K562 (cell line): ENCODE measurements at regions not wholly inside any gene's neighbourhood (a gene's known extent, or its start where the extent isn't known, plus 50 kb on each side); places are given as distances from the start of the nearest gene placed in this dataset.

Experiments
- ATAC-seq: fragments of 200-7000 bp; cut with Tn5 transposase; 3 replicates; pipeline ENCODE4 v1.9.1; 2020; ENCODE audit warnings: moderate library complexity
- BruUV-seq: library from RNA; stranded (reverse); fragments of 400-500 nt; replicated peaks from 2 replicates; lab custom pipeline; 2021; lab: Mats Ljungman, UMichigan
- CTCF ChIA-PET: fragments of 300-600 bp; formaldehyde crosslinking; extraction: SDS; loops from one replicate; lab custom pipeline; 2021; ENCODE audit warnings: low intra/inter-chr PET ratio; lab: Yijun Ruan, JAX
- POLR2A ChIA-PET: fragments of 300-600, 350-650 bp; sonication (Branson Sonifier 250); formaldehyde crosslinking; extraction: SDS; loops from one replicate; lab custom pipeline; 2021; ENCODE audit warnings: antibody characterized with exemption, inconsistent platforms; lab: Yijun Ruan, JAX
- DNase-seq, 4 experiments: peaks; one replicate each; pipeline versions ENCODE4 v3.0.0 to v3.0.0-alpha.2; 2011 to 2018; ENCODE audit warnings: low spot score in 3 of 4, mixed read lengths in 3 of 4; ENCODE audit errors: extremely low read depth in 1 of 4
- FAIRE-seq: peaks from 2 replicates; lab custom pipeline; 2011; peaks lifted over from hg19 to GRCh38; lab: Jason Lieb, UNC
- H2AFZ ChIP-seq: 2 replicates; pipeline ENCODE4 v1.6.0; 2011; ENCODE audit warnings: low read depth, low read length, control low read depth, inconsistent platforms
- H3K27ac ChIP-seq: fragments of 200-600 bp; 3 replicates; pipeline ENCODE4 v1.8.0; 2011; ENCODE audit warnings: low read depth, mild to moderate bottlenecking, control low read depth, inconsistent platforms, low read length, moderate library complexity, mixed read lengths; ENCODE audit errors: extremely low read depth
- H3K27me3 ChIP-seq, 2 experiments: fragments of 300-600 bp in 1 of 2; 2 replicates in 1 of 2; 3 replicates in 1 of 2; pipeline versions ENCODE4 v1.6.0 to v1.8.0; 2011; ENCODE audit warnings: inconsistent platforms in 2 of 2, low read length in 2 of 2, mild to moderate bottlenecking in 1 of 2, mixed read lengths in 1 of 2, moderate library complexity in 1 of 2; ENCODE audit not compliant: control insufficient read depth in 2 of 2, insufficient read depth in 2 of 2
- H3K36me3 ChIP-seq: fragments of 300-600 bp; 3 replicates; pipeline ENCODE4 v1.8.0; 2011; ENCODE audit warnings: mild to moderate bottlenecking, low read length, inconsistent platforms; ENCODE audit not compliant: control insufficient read depth, insufficient read depth
- H3K4me1 ChIP-seq, 2 experiments: fragments of 200-600 bp in 1 of 2; replicated peaks in 1 of 2; 2 replicates in 1 of 2; 3 replicates in 1 of 2; pipeline versions ENCODE4 v1.5.1 to v1.8.0; 2011; ENCODE audit warnings: inconsistent platforms in 2 of 2, low read length in 2 of 2, mild to moderate bottlenecking in 1 of 2, mixed read lengths in 1 of 2, moderate library complexity in 1 of 2; ENCODE audit not compliant: control insufficient read depth in 2 of 2, insufficient read depth in 2 of 2
- H3K4me2 ChIP-seq: 2 replicates; pipeline ENCODE4 v1.6.1; 2011; ENCODE audit warnings: low read length, control low read depth, inconsistent platforms, mixed read lengths; ENCODE audit not compliant: insufficient read depth
- H3K4me3 ChIP-seq: fragments of 200-600 bp; sonication (generic), shearing (Covaris generic); 2 replicates; pipeline ENCODE4 v1.5.1; 2016; ENCODE audit warnings: control low read depth, inconsistent platforms
- H3K79me2 ChIP-seq: fragments of 200-600 bp; 3 replicates; pipeline ENCODE4 v1.8.0; 2011; ENCODE audit warnings: low read length, inconsistent platforms; ENCODE audit not compliant: control insufficient read depth, insufficient read depth
- H3K9ac ChIP-seq, 2 experiments: 2 replicates each; pipeline versions ENCODE4 v1.6.0 to v1.6.1; 2011; ENCODE audit warnings: low read depth in 2 of 2, low read length in 2 of 2, control low read depth in 1 of 2, inconsistent platforms in 1 of 2, mild to moderate bottlenecking in 1 of 2, mixed read lengths in 1 of 2; ENCODE audit not compliant: insufficient read depth in 1 of 2
- H3K9me1 ChIP-seq: one replicate; pipeline ENCODE4 v1.6.0; 2011; ENCODE audit warnings: inconsistent platforms, mild to moderate bottlenecking, low read length, moderate library complexity; ENCODE audit not compliant: control insufficient read depth, insufficient read depth
- H3K9me3 ChIP-seq: replicated peaks from 2 replicates; pipeline ENCODE4 v1.5.1; 2011; ENCODE audit warnings: low read depth, low read length, inconsistent platforms; ENCODE audit not compliant: control insufficient read depth, insufficient read depth
- H4K20me1 ChIP-seq: replicated peaks from 2 replicates; pipeline ENCODE4 v1.6.1; 2011; ENCODE audit warnings: low read length, inconsistent platforms, mixed read lengths; ENCODE audit not compliant: control insufficient read depth, insufficient read depth
- CEBPG ChIP-seq, 3 experiments: fragments of 200-800 bp in 1 of 3; sonication (Bioruptor generic) in 1 of 3; sonication (generic) in 1 of 3; formaldehyde crosslinking in 1 of 3; IDR thresholded peaks in 2 of 3; conservative IDR thresholded peaks in 1 of 3; 2 replicates each; pipeline versions ENCODE4 v1.6.1 to v1.8.0; 2016 to 2022; ENCODE audit warnings: missing compliant biosample characterization in 2 of 3, missing genetic modification characterization in 2 of 3, mild to moderate bottlenecking in 1 of 3, missing genetic modification reagents in 1 of 3
- DNMT1 ChIP-seq: fragments of 450-650 bp; IDR thresholded peaks from 2 replicates; pipeline ENCODE4 v1.6.1; 2016; ENCODE audit warnings: antibody characterized with exemption, mild to moderate bottlenecking
- DPF2 ChIP-seq: fragments of 450-650 bp; IDR thresholded peaks from 2 replicates; pipeline ENCODE4 v1.6.1; 2016
- EP300 ChIP-seq: IDR thresholded peaks from 2 replicates; pipeline ENCODE4 v1.6.1; 2012; ENCODE audit warnings: low read length, improper control_type of control experiment
- LARP7 ChIP-seq: fragments of 450-650 bp; IDR thresholded peaks from 2 replicates; pipeline ENCODE4 v1.6.1; 2016
- MYC ChIP-seq, 2 experiments: fragments of 250-450 bp in 1 of 2; sonication (Bioruptor Pico) in 1 of 2; IDR thresholded peaks; 2 replicates each; pipeline versions ENCODE4 v1.5.1 to v1.6.1; 2012 to 2021; ENCODE audit warnings: low read depth in 2 of 2, borderline replicate concordance in 1 of 2, improper control_type of control experiment in 1 of 2, low read length in 1 of 2, mild to moderate bottlenecking in 1 of 2, moderate library complexity in 1 of 2
- NCOA4 ChIP-seq: fragments of 450-650 bp; IDR thresholded peaks from 2 replicates; pipeline ENCODE4 v1.6.1; 2018; ENCODE audit warnings: mild to moderate bottlenecking; ENCODE audit not compliant: partially characterized antibody
- NR1H2 ChIP-seq: sonication (generic); formaldehyde crosslinking; IDR thresholded peaks from 2 replicates; pipeline ENCODE4 v1.4.0; 2020; ENCODE audit warnings: mild to moderate bottlenecking, missing genetic modification reagents
- SRSF9 ChIP-seq: fragments of 200-400 bp; formaldehyde crosslinking; IDR thresholded peaks from 2 replicates; pipeline ENCODE4 v1.6.1; 2017; ENCODE audit warnings: low read depth, low read length, borderline replicate concordance
- TAF9B ChIP-seq: fragments of 450-650 bp; IDR thresholded peaks from 2 replicates; pipeline ENCODE4 v1.6.1; 2018; ENCODE audit warnings: mild to moderate bottlenecking; ENCODE audit not compliant: partially characterized antibody
- XRCC3 ChIP-seq: fragments of 450-650 bp; IDR thresholded peaks from 2 replicates; pipeline ENCODE4 v1.6.1; 2017; ENCODE audit warnings: mild to moderate bottlenecking, moderate library complexity
- ZNF696 ChIP-seq: fragments of 250-450 bp; sonication (Bioruptor Pico); conservative IDR thresholded peaks from 2 replicates; pipeline ENCODE4 v1.4.0; 2020; ENCODE audit warnings: mild to moderate bottlenecking, moderate library complexity
- WGBS: fragments of 100-300 bp; shearing (Covaris generic); methylation state at CpG from one replicate; pipeline ENCODE4 v1.1.6; 2016; ENCODE audit warnings: low coverage, mixed read lengths; ENCODE audit not compliant: insufficient coverage; ENCODE audit errors: missing lambda C conversion rate; 5-methylcytosine and 5-hydroxymethylcytosine counted together
- in situ Hi-C: fragments of 300-500 bp; cut with MboI; formaldehyde crosslinking; loops from 4 replicates; pipeline ENCODE4 v1.15.0; 2018; ENCODE audit warnings: inconsistent platforms, mixed read lengths
- intact Hi-C: fragments of 100-400 bp; cut with micrococcal nuclease; formaldehyde crosslinking; loops from 2 replicates; pipeline ENCODE4 v1.14.2; 2022
- TF ChIP-seq, protein P1 (sequence below): fragments of 200-600 bp; sonication (generic); IDR thresholded peaks from one replicate; pipeline ENCODE4 v1.6.1; 2012; ENCODE audit warnings: mild to moderate bottlenecking, low read depth, low read length, inconsistent platforms

- Histone ChIP-seq H2AFZ (no peak overlapping the region), H3K4me2 (no peak overlapping the region), H3K79me2 (no peaks in the 10 kb centered on the region), H3K4me3 (no peak overlapping the region), H3K4me1 (no peaks in the 10 kb centered on the region), H3K9ac (no peak overlapping the region), H4K20me1 (no peaks in the 10 kb centered on the region), H3K9me1 (no peaks in the 10 kb centered on the region), H3K27ac (no peak overlapping the region), H3K27me3 (no peaks in the 10 kb centered on the region; a peak in 1 of 5 replicates), H3K9me3 (no peaks in the 10 kb centered on the region)
- no TSS peak for BruUV-seq
- CTCF ChIA-PET = no interaction called here
- intact Hi-C loops = no loop called here
- WGBS = 0% methylated on average over 2 of the region's 2 CpGs
- ATAC-seq (no peak), FAIRE-seq (no peak), DNase-seq (no peak)
- POLR2A ChIA-PET = interaction anchor here (0.6 to 0.8 kb wide), 2 partner anchors 29 to 51 kb away, joined by 3 read pairs; no protein-coding TSS in a partner anchor
- in situ Hi-C loops = no loop called here
- TF ChIP-seq MYC (IDR thresholded peaks at IDR 0.05; ENCODE audit: low read depth, low read length) = no peak
- no peak for TF ChIP-seq MYC (CRISPR knock-in tag; IDR thresholded peaks at IDR 0.05; ENCODE audit: borderline replicate concordance, low read depth)
- no peak for TF ChIP-seq TAF9B
- TF ChIP-seq SRSF9 = no peak
- TF ChIP-seq NR1H2 (CRISPR knock-in tag) = no peak
- TF ChIP-seq CEBPG (CRISPR knock-in tag; IDR thresholded peaks at IDR 0.05) = no peak
- TF ChIP-seq CEBPG (tag; conservative IDR thresholded peaks at IDR 0.05 in 1 of 2, IDR thresholded peaks at IDR 0.05 in 1 of 2) = no peak
- no peak for TF ChIP-seq DNMT1
- TF ChIP-seq DPF2 = no peak
- TF ChIP-seq EP300 = no peak
- TF ChIP-seq LARP7 = no peak
- TF ChIP-seq, protein P1, sequence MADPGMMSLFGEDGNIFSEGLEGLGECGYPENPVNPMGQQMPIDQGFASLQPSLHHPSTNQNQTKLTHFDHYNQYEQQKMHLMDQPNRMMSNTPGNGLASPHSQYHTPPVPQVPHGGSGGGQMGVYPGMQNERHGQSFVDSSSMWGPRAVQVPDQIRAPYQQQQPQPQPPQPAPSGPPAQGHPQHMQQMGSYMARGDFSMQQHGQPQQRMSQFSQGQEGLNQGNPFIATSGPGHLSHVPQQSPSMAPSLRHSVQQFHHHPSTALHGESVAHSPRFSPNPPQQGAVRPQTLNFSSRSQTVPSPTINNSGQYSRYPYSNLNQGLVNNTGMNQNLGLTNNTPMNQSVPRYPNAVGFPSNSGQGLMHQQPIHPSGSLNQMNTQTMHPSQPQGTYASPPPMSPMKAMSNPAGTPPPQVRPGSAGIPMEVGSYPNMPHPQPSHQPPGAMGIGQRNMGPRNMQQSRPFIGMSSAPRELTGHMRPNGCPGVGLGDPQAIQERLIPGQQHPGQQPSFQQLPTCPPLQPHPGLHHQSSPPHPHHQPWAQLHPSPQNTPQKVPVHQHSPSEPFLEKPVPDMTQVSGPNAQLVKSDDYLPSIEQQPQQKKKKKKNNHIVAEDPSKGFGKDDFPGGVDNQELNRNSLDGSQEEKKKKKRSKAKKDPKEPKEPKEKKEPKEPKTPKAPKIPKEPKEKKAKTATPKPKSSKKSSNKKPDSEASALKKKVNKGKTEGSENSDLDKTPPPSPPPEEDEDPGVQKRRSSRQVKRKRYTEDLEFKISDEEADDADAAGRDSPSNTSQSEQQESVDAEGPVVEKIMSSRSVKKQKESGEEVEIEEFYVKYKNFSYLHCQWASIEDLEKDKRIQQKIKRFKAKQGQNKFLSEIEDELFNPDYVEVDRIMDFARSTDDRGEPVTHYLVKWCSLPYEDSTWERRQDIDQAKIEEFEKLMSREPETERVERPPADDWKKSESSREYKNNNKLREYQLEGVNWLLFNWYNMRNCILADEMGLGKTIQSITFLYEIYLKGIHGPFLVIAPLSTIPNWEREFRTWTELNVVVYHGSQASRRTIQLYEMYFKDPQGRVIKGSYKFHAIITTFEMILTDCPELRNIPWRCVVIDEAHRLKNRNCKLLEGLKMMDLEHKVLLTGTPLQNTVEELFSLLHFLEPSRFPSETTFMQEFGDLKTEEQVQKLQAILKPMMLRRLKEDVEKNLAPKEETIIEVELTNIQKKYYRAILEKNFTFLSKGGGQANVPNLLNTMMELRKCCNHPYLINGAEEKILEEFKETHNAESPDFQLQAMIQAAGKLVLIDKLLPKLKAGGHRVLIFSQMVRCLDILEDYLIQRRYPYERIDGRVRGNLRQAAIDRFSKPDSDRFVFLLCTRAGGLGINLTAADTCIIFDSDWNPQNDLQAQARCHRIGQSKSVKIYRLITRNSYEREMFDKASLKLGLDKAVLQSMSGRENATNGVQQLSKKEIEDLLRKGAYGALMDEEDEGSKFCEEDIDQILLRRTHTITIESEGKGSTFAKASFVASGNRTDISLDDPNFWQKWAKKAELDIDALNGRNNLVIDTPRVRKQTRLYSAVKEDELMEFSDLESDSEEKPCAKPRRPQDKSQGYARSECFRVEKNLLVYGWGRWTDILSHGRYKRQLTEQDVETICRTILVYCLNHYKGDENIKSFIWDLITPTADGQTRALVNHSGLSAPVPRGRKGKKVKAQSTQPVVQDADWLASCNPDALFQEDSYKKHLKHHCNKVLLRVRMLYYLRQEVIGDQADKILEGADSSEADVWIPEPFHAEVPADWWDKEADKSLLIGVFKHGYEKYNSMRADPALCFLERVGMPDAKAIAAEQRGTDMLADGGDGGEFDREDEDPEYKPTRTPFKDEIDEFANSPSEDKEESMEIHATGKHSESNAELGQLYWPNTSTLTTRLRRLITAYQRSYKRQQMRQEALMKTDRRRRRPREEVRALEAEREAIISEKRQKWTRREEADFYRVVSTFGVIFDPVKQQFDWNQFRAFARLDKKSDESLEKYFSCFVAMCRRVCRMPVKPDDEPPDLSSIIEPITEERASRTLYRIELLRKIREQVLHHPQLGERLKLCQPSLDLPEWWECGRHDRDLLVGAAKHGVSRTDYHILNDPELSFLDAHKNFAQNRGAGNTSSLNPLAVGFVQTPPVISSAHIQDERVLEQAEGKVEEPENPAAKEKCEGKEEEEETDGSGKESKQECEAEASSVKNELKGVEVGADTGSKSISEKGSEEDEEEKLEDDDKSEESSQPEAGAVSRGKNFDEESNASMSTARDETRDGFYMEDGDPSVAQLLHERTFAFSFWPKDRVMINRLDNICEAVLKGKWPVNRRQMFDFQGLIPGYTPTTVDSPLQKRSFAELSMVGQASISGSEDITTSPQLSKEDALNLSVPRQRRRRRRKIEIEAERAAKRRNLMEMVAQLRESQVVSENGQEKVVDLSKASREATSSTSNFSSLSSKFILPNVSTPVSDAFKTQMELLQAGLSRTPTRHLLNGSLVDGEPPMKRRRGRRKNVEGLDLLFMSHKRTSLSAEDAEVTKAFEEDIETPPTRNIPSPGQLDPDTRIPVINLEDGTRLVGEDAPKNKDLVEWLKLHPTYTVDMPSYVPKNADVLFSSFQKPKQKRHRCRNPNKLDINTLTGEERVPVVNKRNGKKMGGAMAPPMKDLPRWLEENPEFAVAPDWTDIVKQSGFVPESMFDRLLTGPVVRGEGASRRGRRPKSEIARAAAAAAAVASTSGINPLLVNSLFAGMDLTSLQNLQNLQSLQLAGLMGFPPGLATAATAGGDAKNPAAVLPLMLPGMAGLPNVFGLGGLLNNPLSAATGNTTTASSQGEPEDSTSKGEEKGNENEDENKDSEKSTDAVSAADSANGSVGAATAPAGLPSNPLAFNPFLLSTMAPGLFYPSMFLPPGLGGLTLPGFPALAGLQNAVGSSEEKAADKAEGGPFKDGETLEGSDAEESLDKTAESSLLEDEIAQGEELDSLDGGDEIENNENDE = no peak
- no peak for TF ChIP-seq XRCC3
- no peak for TF ChIP-seq NCOA4
- no peak for TF ChIP-seq ZNF696 (CRISPR knock-in tag)
- TF ChIP-seq, all 486 proteins: peak for 0
- no peaks in the 10 kb centered on the region for H3K36me3 ChIP-seq
These were observed 255.6 kb upstream of the PLET1 start for GRCh38 chr11:112516261-112516660.
